ENCODE measurements at regions not wholly inside any gene's neighbourhood (a gene's known extent, or its start where the extent isn't known, plus 50 kb on each side); places are given as distances from the start of the nearest gene placed in this dataset.
"Not testable (repeated sequence)": the region's sequence is repeated elsewhere in the genome, so short reads cannot be mapped to it uniquely, and the experiment has no call there.

DNA sequence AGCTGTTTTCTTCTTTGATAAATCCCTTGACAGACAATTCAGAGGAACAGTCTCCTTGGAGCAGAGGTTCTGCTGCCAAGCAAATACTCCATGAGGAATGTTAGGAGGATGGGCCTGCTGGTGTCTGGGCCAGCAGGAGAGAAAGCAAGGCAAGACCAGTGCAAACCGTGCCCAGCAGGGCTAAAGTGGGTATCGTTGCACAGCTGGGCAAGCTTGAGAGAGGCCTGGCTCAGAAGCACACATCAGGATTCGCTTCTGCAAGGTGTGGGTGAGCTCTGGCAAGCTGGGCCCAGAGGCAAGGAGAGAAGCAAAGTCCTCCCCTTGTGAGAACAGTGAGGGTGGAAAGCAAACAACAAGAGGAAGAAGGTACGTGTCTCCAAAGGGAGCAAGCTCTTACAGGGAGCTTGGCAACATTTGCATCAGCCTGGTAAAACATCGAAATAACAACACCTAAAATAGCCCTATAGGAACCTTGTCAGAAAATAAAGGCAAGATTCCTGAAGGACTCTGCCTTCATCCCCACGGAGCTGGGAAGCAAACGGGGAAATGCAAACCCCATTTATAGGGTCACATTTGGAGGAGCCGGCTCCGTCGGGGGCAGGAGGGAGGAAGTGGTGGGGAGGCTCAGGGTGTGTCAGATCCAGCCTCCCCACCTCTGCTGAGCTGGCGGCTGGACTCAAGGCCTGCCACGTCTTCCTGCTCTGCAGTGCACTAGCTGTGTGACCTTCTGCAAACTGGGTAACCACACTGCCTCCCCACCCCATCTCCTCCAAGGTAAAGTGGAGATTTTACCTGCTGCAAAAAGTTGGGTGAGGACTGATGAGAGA lies 62.3 kb upstream of the HIVEP3 start:
- DNase-seq (ENCODE audit: low spot score), result no peak

DNA sequence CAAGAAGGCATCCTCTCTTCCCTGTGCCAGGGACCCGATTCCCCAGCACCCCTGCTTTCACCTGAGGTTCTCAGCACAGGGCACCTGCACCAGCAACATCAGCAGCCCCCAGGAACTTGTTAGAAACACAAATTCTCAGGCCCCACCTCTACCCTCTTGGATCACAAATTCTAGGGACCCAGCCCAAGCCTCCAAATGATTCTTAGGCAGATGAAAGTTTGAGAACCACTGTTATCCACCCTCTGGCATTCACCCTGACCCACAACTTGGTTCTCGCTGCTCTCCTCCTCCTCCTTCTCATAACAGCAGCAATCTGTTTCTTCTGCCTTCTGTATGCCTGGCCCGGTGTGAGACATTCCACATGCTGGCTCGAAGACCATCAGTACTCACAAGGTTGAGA lies 60.3 kb upstream of the HIVEP3 start:
- no peak for DNase-seq (ENCODE audit: low spot score)

GRCh38 chr1:41977326-41977725 lies 58.6 kb upstream of the HIVEP3 start:
- DNase-seq (ENCODE audit: low spot score), result peak; percentile 35

- DNase-seq (ENCODE audit: low spot score), result no peak
Measured at GRCh38 chr1:41976671-41977070, 57.9 kb upstream of the HIVEP3 start.

DNA sequence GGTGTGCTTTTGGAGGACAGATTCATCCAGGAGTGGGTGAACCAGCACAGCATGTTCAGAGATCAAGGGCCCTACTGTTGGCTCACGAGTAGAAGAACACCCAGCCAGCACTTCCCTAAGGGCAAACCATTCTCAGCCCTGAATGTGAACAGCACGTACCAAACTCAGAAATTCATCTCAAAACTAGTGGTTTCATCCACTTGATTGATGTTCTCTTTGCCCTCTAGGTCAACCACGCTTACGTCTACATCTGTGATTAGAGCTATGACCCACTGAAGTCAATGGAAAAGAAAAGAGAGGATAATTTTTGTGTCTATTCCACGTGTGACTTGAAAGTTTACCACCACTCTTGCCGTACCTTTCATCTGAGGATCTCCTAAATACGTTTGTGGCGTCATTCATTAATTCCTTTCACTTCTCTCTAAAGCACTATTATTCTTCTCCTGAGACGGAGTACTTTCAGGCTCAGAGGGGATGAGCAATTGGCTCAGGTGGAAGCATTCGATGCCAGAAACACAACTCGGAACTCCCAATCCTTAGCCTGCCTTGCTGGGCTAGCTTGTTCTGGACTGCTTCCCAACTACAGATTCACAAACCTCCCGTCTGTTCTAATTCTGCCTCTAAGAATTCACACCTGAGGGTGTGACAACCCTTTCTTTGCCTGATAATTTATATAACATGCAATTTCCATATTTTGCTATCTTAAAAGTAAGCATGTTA lies 57.3 kb upstream of the HIVEP3 start:
- DNase-seq (ENCODE audit: low spot score), result no peak

DNA sequence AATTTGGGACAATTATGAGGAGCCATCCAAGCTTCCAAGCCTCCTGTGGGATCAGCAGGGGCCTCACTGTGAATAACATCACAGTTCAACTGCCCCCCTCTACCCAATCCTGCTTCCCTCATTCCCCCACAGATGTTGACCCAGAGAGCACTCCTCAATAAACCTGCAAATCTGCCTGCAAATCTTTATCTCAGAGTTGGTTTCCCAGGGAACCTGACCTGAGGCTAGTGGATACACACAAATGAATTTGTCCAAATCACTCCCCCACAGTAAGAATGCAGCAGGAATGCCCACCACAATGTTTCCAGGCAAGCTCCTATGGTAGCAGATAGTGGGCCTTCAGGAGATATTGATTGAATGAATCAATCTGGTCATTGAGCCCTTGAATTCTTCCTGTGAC lies 56.4 kb upstream of the HIVEP3 start:
- DNase-seq (ENCODE audit: low spot score), result no peak

GRCh38 chr1:41968557-41968956 lies 49.8 kb upstream of the HIVEP3 start:
- DNase-seq (ENCODE audit: low spot score), result not testable (repeated sequence)

Measured in kidney tubule cell (primary cell).